ENCODE measurements at regions not wholly inside any gene's neighbourhood (a gene's known extent, or its start where the extent isn't known, plus 50 kb on each side); places are given as distances from the start of the nearest gene placed in this dataset.

- no peak for TF ChIP-seq REST (IDR thresholded peaks at IDR 0.05; ENCODE audit: low read depth, low read length)
- no peak for TF ChIP-seq ZNF592 (IDR thresholded peaks at IDR 0.05)
- TF ChIP-seq RB1 (IDR thresholded peaks at IDR 0.05; ENCODE audit: borderline replicate concordance): no peak
- TF ChIP-seq HDGF (IDR thresholded peaks at IDR 0.05): no peak
- TF ChIP-seq CBFB (IDR thresholded peaks at IDR 0.05; ENCODE audit: low read depth): no peak
- no peak for TF ChIP-seq SMC3 (IDR thresholded peaks at IDR 0.05; ENCODE audit: borderline replicate concordance, low read length)
- no peak for TF ChIP-seq IRF3 (IDR thresholded peaks at IDR 0.05)
- TF ChIP-seq POLR2A (IDR thresholded peaks at IDR 0.05; ENCODE audit: low read depth, low read length): no peak
These were observed 348.7 kb downstream of the NPHP4 start (continued) for GRCh38 chr1:5643360-5644107.
